Peyer's patch (tissue), 4 donors: ENCODE measurements at regions not wholly inside any gene's neighbourhood (a gene's known extent, or its start where the extent isn't known, plus 50 kb on each side); places are given as distances from the start of the nearest gene placed in this dataset.

ENCODE experiments used
- DNase-seq, 3 donors: peaks; one replicate each; pipeline ENCODE4 v3.0.0-alpha.2; 2017 to 2019
- H3K27ac ChIP-seq, 4 donors: fragments of 200-600 bp; sonication (generic); one replicate each; pipeline ENCODE4 v1.5.1; 2016 to 2019
- H3K27me3 ChIP-seq, 2 donors: fragments of 200-600 bp; sonication (generic); one replicate each; pipeline ENCODE4 v1.5.1; 2019
- H3K36me3 ChIP-seq, 3 donors: fragments of 200-600 bp; sonication (generic); one replicate each; pipeline ENCODE4 v1.5.1; 2016 to 2019
- H3K4me1 ChIP-seq, 4 donors: fragments of 200-600 bp; sonication (generic); one replicate each; pipeline ENCODE4 v1.5.1; 2016 to 2019
- H3K4me3 ChIP-seq, 4 donors: fragments of 200-600 bp; sonication (generic); 1 replicate in 3 of 4; 2 replicates in 1 of 4; pipeline ENCODE4 v1.5.1; 2016 to 2019; ENCODE audit warnings: mild to moderate bottlenecking in 1 of 4
- H3K9me3 ChIP-seq, 4 donors: fragments of 200-600 bp; sonication (generic); one replicate each; pipeline ENCODE4 v1.5.1; 2016 to 2019; ENCODE audit warnings: mild to moderate bottlenecking in 1 of 4
- CTCF ChIP-seq, 6 experiments: fragments of 450-650 bp in 4 of 6; fragments of 200-600 bp in 2 of 6; sonication (generic) in 1 of 6; IDR thresholded peaks; one replicate each; pipeline ENCODE4 v1.5.1; 2017 to 2019; ENCODE audit warnings: antibody characterized with exemption in 6 of 6, mild to moderate bottlenecking in 3 of 6, moderate library complexity in 1 of 6
- small RNA-seq, 2 donors: library from RNA; depleted of rRNA; stranded (forward); fragments of <200 nt; gene quantifications; one replicate each; pipeline ENCODE3, GENCODE V24; 2016

GRCh38 chr12:13270817-13271216 lies 74.3 kb downstream of the EMP1 start:
- no peak for TF ChIP-seq CTCF (IDR thresholded peaks at IDR 0.05)
- Histone ChIP-seq H3K4me3 (no peak overlapping the region), H3K4me1 (no peaks in the 10 kb centered on the region), H3K36me3 (no peaks in the 10 kb centered on the region), H3K9me3 (no peaks in the 10 kb centered on the region), H3K27ac (no peak overlapping the region), H3K27me3 (no peaks in the 10 kb centered on the region)
- DNase-seq = no peak

Small RNAs in the stretch of these regions (small RNA-seq; reads per million reads assigned to genes)
- gene RNA5SP353 = 0 to 0.06 reads per million in 2 donors
- gene RNU6-590P = 0 reads per million in 2 donors
